IPS DF 19.7 (cell line): ENCODE measurements at regions not wholly inside any gene's neighbourhood (a gene's known extent, or its start where the extent isn't known, plus 50 kb on each side); places are given as distances from the start of the nearest gene placed in this dataset.

Experiments
- DNase-seq: peaks from one replicate; pipeline ENCODE4 v3.0.0-alpha.2; 2013; ENCODE audit warnings: low read depth, low spot score

GRCh38 chr6:51528556-51528955 lies 558.9 kb downstream of the PKHD1 start:
- DNase-seq, result no peak

DNA sequence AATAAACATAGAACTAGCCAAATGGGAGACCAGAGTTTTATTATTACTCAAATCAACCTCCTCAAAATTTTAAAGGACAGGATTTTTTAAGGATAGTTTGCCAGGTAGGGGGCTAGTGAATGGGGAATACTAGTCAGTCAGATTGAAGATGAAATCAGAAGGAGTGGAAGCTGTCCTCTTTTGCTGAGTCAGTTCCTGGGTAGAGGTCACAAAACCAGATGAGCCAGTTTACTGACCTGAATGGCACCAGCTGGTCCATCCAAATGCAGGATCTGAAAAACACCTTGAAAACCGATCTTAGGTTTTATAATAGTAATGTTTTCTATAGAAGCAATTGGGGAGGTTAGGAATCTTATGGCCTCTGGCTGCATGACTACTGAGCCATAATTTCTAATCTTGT lies 558.2 kb downstream of the PKHD1 start:
- DNase-seq, result no peak

GRCh38 chr6:51531623-51532022 lies 555.8 kb downstream of the PKHD1 start:
- no peak for DNase-seq

DNA sequence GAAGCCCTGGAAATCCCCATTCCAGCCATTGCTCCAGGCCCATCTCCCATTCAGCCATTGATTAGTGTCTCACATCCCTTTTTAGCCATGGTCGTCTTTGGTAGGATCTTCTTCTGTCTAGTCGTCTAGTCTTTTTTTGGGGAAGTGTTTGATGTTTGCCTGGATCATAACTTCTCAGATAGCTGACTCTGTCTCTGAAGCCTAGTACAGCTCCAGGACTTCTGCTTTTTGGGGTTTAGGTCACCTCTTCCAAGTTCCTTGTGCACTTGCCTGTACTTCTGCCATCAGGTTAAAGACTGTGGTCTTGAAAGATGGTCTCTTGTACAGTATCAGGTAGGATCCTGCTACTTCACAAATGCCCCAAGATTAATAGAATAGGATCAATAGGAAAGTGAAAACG lies 553.5 kb downstream of the PKHD1 start:
- DNase-seq, result no peak

GRCh38 chr6:51535327-51535726 lies 552.1 kb downstream of the PKHD1 start:
- DNase-seq, result no peak

- no peak for DNase-seq
Measured at GRCh38 chr6:51536728-51537127, 550.7 kb downstream of the PKHD1 start.

DNA sequence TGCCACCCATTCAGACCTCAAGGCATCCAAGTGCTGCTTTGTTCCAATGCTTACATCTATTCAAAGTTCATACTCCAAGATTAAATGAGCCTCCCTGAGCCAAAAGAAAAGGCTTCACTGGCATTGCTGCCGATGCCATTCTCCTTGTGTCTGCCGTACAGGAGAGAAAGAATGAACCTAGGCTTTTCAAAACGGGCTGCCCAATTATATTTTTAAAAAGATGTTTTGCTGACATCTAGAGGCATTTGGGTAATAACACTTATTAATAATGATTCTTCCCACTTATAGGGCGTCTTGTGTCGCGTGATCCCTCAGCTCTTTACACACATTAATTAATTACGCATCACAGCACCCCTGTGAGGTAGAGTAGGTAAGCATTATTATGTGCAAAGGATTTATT lies 545.6 kb downstream of the PKHD1 start:
- no peak for DNase-seq

GRCh38 chr6:51542475-51542874 lies 544.9 kb downstream of the PKHD1 start:
- DNase-seq, result no peak

GRCh38 chr6:51550243-51550642 lies 537.2 kb downstream of the PKHD1 start:
- DNase-seq, result no peak

DNA sequence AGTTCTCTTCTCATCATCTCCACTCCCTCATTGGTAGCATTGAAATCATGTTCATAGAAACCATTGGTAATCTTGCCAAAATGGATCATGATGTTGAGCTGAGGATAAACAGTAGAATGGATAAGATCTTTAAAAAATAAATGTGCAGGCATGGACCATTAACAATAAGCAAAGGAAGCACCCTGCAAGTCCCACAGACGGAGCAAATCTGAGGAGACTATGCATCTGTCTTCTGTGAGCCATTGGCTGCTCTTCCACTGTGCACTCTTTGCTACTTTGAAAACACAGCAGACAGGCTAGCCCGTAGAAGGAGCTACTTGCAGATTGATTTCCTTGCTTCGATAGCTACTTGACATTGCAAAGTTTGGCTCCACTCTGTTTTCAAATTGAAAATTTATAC lies 535.0 kb downstream of the PKHD1 start:
- no peak for DNase-seq

- DNase-seq, result no peak
Measured at GRCh38 chr6:51553246-51554015, 534.0 kb downstream of the PKHD1 start.

GRCh38 chr6:51554029-51554428 lies 533.4 kb downstream of the PKHD1 start:
- DNase-seq, result no peak

DNA sequence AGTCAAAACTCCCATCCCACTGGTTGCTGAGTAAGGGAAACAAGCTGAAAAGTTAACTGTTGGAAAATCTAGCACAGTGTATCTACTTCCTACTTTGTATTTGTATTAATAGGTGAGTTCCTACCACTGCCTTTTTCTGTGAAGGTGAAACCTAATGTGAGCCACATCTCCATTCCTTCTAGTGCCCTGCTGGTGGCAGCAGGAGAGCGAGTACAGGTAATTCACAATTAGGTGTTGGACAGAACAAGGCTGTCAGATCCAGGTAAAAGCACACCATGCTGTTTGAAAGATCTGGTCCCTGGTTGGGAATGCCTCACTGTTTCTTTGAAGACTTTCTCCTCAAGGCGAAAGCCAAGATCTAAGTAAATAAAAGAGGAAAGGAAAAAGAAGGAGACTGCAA lies 528.4 kb downstream of the PKHD1 start:
- DNase-seq, result no peak

DNA sequence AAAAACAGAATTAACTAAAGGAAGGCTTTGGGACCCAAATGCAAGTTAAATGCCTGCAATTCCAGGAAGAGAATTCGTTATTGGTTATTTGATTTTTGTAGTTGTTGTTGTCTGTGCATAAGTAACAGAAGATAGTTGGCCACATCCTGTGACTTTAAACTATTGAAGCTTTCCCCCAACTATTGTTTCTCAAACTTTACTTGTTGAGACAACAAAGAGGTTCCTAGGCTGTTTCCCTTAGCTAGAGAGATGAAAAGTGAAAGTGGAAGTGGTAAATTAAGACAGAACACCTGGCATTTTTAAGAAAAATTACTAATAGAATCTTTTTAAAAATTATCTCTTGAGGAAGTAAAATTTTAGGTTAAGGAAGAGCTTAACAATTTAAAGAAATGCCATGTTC lies 525.2 kb downstream of the PKHD1 start:
- DNase-seq, result no peak
